Heart left ventricle (tissue), 16 donors: ENCODE measurements at regions not wholly inside any gene's neighbourhood (a gene's known extent, or its start where the extent isn't known, plus 50 kb on each side); places are given as distances from the start of the nearest gene placed in this dataset.

ENCODE experiments used
- ATAC-seq, 4 donors: fragments of 200-7000 bp; cut with Tn5 transposase; one replicate each; pipeline ENCODE4 v1.9.1; 2020 to 2022; ENCODE audit warnings: moderate library complexity in 4 of 4, mild to moderate bottlenecking in 3 of 4, moderate number of reproducible peaks in 1 of 4
- DNase-seq, 5 donors: peaks; one replicate each; pipeline ENCODE4 v3.0.0-alpha.2; 2020
- H3K27ac ChIP-seq, 12 donors: fragments of 200-600 bp; sonication (generic) in 4 of 12; one replicate each; pipeline versions ENCODE4 v1.5.0 to v1.8.0; 2016 to 2022; ENCODE audit warnings: mild to moderate bottlenecking in 2 of 12
- H3K27me3 ChIP-seq, 9 donors: fragments of 200-600 bp; sonication (generic) in 2 of 9; one replicate each; pipeline versions ENCODE4 v1.5.1 to v1.8.0; 2016 to 2022; ENCODE audit warnings: mild to moderate bottlenecking in 3 of 9
- H3K36me3 ChIP-seq, 9 donors: fragments of 200-600 bp; sonication (generic) in 2 of 9; one replicate each; pipeline versions ENCODE4 v1.5.0 to v1.8.0; 2018 to 2022; ENCODE audit warnings: mild to moderate bottlenecking in 2 of 9
- H3K4me1 ChIP-seq, 12 donors: fragments of 200-600 bp; sonication (generic) in 4 of 12; one replicate each; pipeline versions ENCODE4 v1.5.0 to v1.8.0; 2016 to 2022; ENCODE audit warnings: mild to moderate bottlenecking in 3 of 12
- H3K4me3 ChIP-seq, 12 donors: fragments of 200-600 bp; sonication (generic) in 4 of 12; one replicate each; pipeline versions ENCODE4 v1.5.0 to v1.8.0; 2017 to 2022; ENCODE audit warnings: mild to moderate bottlenecking in 9 of 12, moderate library complexity in 4 of 12
- H3K9me3 ChIP-seq, 12 donors: fragments of 200-600 bp; sonication (generic) in 4 of 12; one replicate each; pipeline versions ENCODE4 v1.5.0 to v1.8.0; 2016 to 2022; ENCODE audit warnings: mild to moderate bottlenecking in 1 of 12
- CTCF ChIP-seq, 12 donors: fragments of 200-600 bp; sonication (generic) in 4 of 12; IDR thresholded peaks; one replicate each; pipeline versions ENCODE4 v1.5.0 to v1.8.0; 2018 to 2022; ENCODE audit warnings: antibody characterized with exemption in 12 of 12, mild to moderate bottlenecking in 5 of 12
- POLR2A ChIP-seq, 2 donors: fragments of 450-650 bp; IDR thresholded peaks; one replicate each; pipeline ENCODE4 v1.6.1; 2017; ENCODE audit warnings: antibody characterized with exemption in 2 of 2, mild to moderate bottlenecking in 2 of 2, moderate library complexity in 2 of 2
- WGBS, 4 donors: extraction: QIAGEN DNeasy Blood & Tissue Kit in 2 of 4; methylation state at CpG; one replicate each; pipeline versions ENCODE4 v1.1.5 to v1.1.7; 2013 to 2018; 5-methylcytosine and 5-hydroxymethylcytosine counted together
- intact Hi-C, 10 donors: fragments of 100-400 bp; cut with DNase I; formaldehyde crosslinking; loops; one replicate each; pipeline versions ENCODE4 v1.11.1 to v1.14.2; 2022
- donor health status: ischemic (EF 13 %, LVEDD 7.1; RV severe dilation, severe dysfunction).
- donor health status: healthy with polysubstance abuse.
- donor health status: DM: no; HTN: yes; CAD: no.
- donor health status: DM: no; HTN: no; CAD: no.
- donor health status: ischemic (EF 25% LVEDD 6.9; RV normal size, moderate dysfunction).
- donor health status: ischemic (EF 25% LVEDD 5.7; RV mildly dilated, moderate dysfunction).
- donor health status: healthy.
- donor health status: DM: yes; HTN: yes; CAD: no.
- donor health status: ischemic (EF 35%, LVEDD 5.7; RV mildly dilated, moderate dysfunction).
- donor health status: nonischemic (EF 11% LVEDD 7.7; RV severe dilation, severe dysfunction).
- donor health status: DM: yes; HTN: yes; CAD: no.
- donor health status: PGD.
- donor health status: ischemic (EF 29% LVEDD 5.4; RV normal size, mild dysfunction).
- donor health status: nonischemic (EF 23%, LVEDD 6.1; RV moderate dilation, normal function).

- intact Hi-C loops, result no loop called here
- no peak overlapping the region for H3K27ac ChIP-seq
Observed at GRCh38 chrX:10831716-10832502, 211.5 kb upstream of the MID1 start.

DNA sequence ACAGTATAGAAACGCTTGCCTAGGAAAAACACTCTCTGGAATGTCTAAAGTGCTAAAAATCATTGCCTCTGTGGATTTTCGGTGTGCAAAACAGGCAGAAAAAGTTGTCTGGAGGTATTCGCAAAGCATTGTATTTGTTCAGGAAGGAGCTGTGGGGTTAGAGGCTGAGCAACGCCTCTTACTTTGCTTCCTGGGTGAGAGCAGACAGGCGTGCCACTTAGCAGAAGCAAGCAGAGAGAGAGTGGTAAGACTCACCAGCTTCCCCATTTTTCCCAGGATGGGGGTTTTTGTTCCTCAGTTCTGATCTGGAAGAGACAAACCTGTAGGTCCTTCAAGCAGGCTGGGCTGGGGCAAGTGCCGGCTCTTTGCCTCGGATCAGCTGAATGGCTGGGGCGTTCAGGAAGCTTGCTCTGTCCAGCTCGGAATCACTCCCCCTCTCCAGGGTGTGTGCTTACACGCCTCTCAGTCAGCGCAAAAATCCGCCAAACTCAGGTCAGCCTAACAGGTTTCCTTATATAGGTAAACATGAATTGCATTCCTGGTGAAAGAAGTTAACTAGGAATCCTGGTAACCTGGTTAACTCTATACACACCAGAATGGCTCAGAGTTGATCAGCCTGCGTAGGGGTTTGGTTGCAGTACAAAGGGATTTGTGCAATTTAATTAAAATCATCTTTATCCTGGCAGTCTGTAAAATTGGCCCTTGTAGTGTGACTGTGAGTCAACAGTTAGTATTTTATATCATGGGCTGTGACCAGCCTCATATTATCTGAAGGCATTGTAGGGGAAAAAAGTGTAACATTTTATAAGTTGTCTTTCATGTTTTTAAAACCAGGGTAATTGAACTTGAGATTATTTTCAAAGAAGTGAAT is 213.1 kb upstream of the MID1 start:
- peak overlapping the region in 1 of 12 donors; percentile 14 for H3K27ac ChIP-seq
- H3K9me3 ChIP-seq, result no peaks in the 10 kb centered on the region
- TF ChIP-seq CTCF (IDR thresholded peaks at IDR 0.05), result no peak
- no peak for TF ChIP-seq POLR2A (IDR thresholded peaks at IDR 0.05)
- H3K4me3 ChIP-seq, result peak overlapping the region in 7 of 12 donors; percentile 21 to 47 (median 40)
- intact Hi-C loops, result no loop called here
- DNase-seq (peak in 4 of 5 donors; percentile 9 to 29 (median 17)), ATAC-seq (peak in 3 of 4 donors; percentile 69 to 80 (median 79))
- H3K27me3 ChIP-seq, result peaks cover 0 to 3% (median 0%) of the 10 kb centered on the region in 9 donors
- H3K4me1 ChIP-seq, result no peaks in the 10 kb centered on the region
- 34 to 51% (median 37%) methylated on average over 13 of the region's 13 CpGs for WGBS, 4 donors
- no peaks in the 10 kb centered on the region for H3K36me3 ChIP-seq

More at GRCh38 chrX:10831716-10832502, 211.5 kb upstream of the MID1 start:
- ATAC-seq (no peak), DNase-seq (no peak)
- WGBS, 4 donors, result 38 to 53% (median 46%) methylated on average over 8 of the region's 8 CpGs
- H3K4me1 ChIP-seq, result no peaks in the 10 kb centered on the region
- H3K27me3 ChIP-seq, result peaks cover 0 to 3% (median 0%) of the 10 kb centered on the region in 9 donors
- H3K36me3 ChIP-seq, result no peaks in the 10 kb centered on the region
- no peaks in the 10 kb centered on the region for H3K9me3 ChIP-seq
- TF ChIP-seq POLR2A (IDR thresholded peaks at IDR 0.05), result no peak
- no peak for TF ChIP-seq CTCF (IDR thresholded peaks at IDR 0.05)
- peak overlapping the region in 4 of 12 donors; percentile 38 to 47 (median 42) for H3K4me3 ChIP-seq

- Histone ChIP-seq H3K4me3 (no peak overlapping the region), H3K27ac (no peak overlapping the region), H3K9me3 (peaks cover 0 to 3% (median 0%) of the 10 kb centered on the region in 12 donors), H3K36me3 (no peaks in the 10 kb centered on the region), H3K4me1 (no peaks in the 10 kb centered on the region), H3K27me3 (no peaks in the 10 kb centered on the region)
- TF ChIP-seq CTCF (IDR thresholded peaks at IDR 0.05) (no peak), POLR2A (IDR thresholded peaks at IDR 0.05) (no peak)
- ATAC-seq (no peak), DNase-seq (no peak)
- intact Hi-C loops, result no loop called here
- 35 to 50% (median 44%) methylated on average over 4 of the region's 4 CpGs for WGBS, 4 donors
Observed at GRCh38 chrX:10841579-10841978, 221.2 kb upstream of the MID1 start.

DNA sequence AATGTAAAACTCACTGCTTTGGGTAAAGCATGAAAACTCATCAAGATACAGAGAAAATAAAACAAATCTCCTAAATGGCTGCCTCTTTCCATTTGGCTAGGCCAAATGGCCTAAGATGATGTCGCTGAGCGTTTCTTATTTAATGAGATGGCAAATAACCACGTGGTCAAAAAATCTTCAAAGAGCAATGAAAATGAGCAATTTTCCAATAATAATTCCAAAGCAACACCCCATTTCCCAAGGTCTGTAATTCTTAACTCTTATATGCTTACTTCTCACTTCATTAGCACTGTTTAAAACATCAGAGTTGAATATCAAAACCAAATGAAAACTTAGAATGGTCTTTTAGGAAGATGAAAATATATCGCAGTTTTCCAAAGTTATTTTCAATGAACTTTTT is 222.3 kb upstream of the MID1 start:
- H3K27me3 ChIP-seq, result no peaks in the 10 kb centered on the region
- H3K36me3 ChIP-seq, result no peaks in the 10 kb centered on the region
- 72 to 90% (median 80%) methylated on average over 4 of the region's 4 CpGs for WGBS, 4 donors
- TF ChIP-seq POLR2A (IDR thresholded peaks at IDR 0.05) (no peak), CTCF (IDR thresholded peaks at IDR 0.05) (no peak)
- H3K27ac ChIP-seq, result no peak overlapping the region
- no peak overlapping the region for H3K4me3 ChIP-seq
- intact Hi-C loops, result no loop called here
- DNase-seq, result no peak
- H3K4me1 ChIP-seq, result no peaks in the 10 kb centered on the region
- peaks cover 0 to 3% (median 0%) of the 10 kb centered on the region in 12 donors for H3K9me3 ChIP-seq
- no peak for ATAC-seq
